ENCODE measurements at regions not wholly inside any gene's neighbourhood (a gene's known extent, or its start where the extent isn't known, plus 50 kb on each side); places are given as distances from the start of the nearest gene placed in this dataset.

- no peak for FAIRE-seq
- TF ChIP-seq HDAC3 (IDR thresholded peaks at IDR 0.05; ENCODE audit: borderline replicate concordance, partially characterized antibody) (no peak), GATAD2A (IDR thresholded peaks at IDR 0.05) (no peak), ZNF766 (CRISPR knock-in tag; conservative IDR thresholded peaks at IDR 0.05) (no peak), HMG20B (CRISPR knock-in tag; IDR thresholded peaks at IDR 0.05) (no peak), ELK1 (CRISPR knock-in tag; IDR thresholded peaks at IDR 0.05) (no peak), ARNT (IDR thresholded peaks at IDR 0.05) (no peak), DNMT1 (IDR thresholded peaks at IDR 0.05) (no peak), ZBTB1 (CRISPR knock-in tag; IDR thresholded peaks at IDR 0.05; ENCODE audit: borderline replicate concordance, low read depth) (no peak), THRB (CRISPR knock-in tag; conservative IDR thresholded peaks at IDR 0.05) (no peak), NR1H2 (CRISPR knock-in tag; IDR thresholded peaks at IDR 0.05) (no peak), ZNF41 (CRISPR knock-in tag; conservative IDR thresholded peaks at IDR 0.05) (no peak), ARID3A (IDR thresholded peaks at IDR 0.05; ENCODE audit: borderline replicate concordance, low read depth, low read length) (no peak), VEZF1 (CRISPR knock-in tag; IDR thresholded peaks at IDR 0.05) (no peak), ELF2 (CRISPR knock-in tag; IDR thresholded peaks at IDR 0.05) (no peak), YBX1 (IDR thresholded peaks at IDR 0.05) (no peak), FOXA1 (IDR thresholded peaks at IDR 0.05; ENCODE audit: borderline replicate concordance) (no peak), SMAD1 (IDR thresholded peaks at IDR 0.05; ENCODE audit: low read depth, low read length, partially characterized antibody) (no peak), CHCHD3 (CRISPR knock-in tag; IDR thresholded peaks at IDR 0.05) (no peak), KDM2B (CRISPR knock-in tag; IDR thresholded peaks at IDR 0.05) (no peak)
- Histone ChIP-seq H3K4me2 (ENCODE audit: insufficient read depth, low read length) (no peak overlapping the region), H2AFZ (ENCODE audit: low read depth, low read length) (no peak overlapping the region), H3K4me1 (replicated peaks in 1 of 2; ENCODE audit: control insufficient read depth in 2 of 2, insufficient read depth in 2 of 2, low read length in 2 of 2) (no peaks in the 10 kb centered on the region), H3K9ac (ENCODE audit: insufficient read depth in 1 of 2, low read depth in 2 of 2, low read length in 2 of 2) (no peak overlapping the region), H3K9me1 (ENCODE audit: control insufficient read depth, insufficient read depth, low read length) (no peaks in the 10 kb centered on the region), H3K9me3 (replicated peaks; ENCODE audit: control insufficient read depth, insufficient read depth, low read depth, low read length) (no peaks in the 10 kb centered on the region; the same call in 1 of the 2 replicates), H3K36me3 (ENCODE audit: control insufficient read depth, insufficient read depth, low read length) (no peaks in the 10 kb centered on the region), H3K4me3 (no peak overlapping the region), H4K20me1 (replicated peaks; ENCODE audit: control insufficient read depth, insufficient read depth, low read length) (no peaks in the 10 kb centered on the region), H3K27me3 (ENCODE audit: control insufficient read depth in 2 of 2, insufficient read depth in 2 of 2, low read length in 2 of 2) (no peaks in the 10 kb centered on the region), H3K79me2 (ENCODE audit: control insufficient read depth, insufficient read depth, low read length) (no peaks in the 10 kb centered on the region), H3K27ac (ENCODE audit: extremely low read depth, low read depth, low read length) (no peak overlapping the region)
- 5% methylated on average over 1 of the region's 1 CpG for WGBS (ENCODE audit: insufficient coverage, low coverage, missing lambda C conversion rate)
- no peak for DNase-seq (ENCODE audit: extremely low read depth in 1 of 4, low spot score in 3 of 4)
- BruUV-seq (replicated peaks) = no TSS peak
- POLR2A ChIA-PET = no interaction called here
- no peak for ATAC-seq
- intact Hi-C loops (cut with micrococcal nuclease) (no loop called here), in situ Hi-C loops (cut with MboI) (no loop called here)
- CTCF ChIA-PET (ENCODE audit: low intra/inter-chr PET ratio) = no interaction called here
Measured at GRCh38 chr3:161577662-161578061, 81.1 kb downstream of the OTOL1 start.
